Hepatocyte (in vitro differentiated cells): ENCODE measurements at regions not wholly inside any gene's neighbourhood (a gene's known extent, or its start where the extent isn't known, plus 50 kb on each side); places are given as distances from the start of the nearest gene placed in this dataset.
"Not testable (repeated sequence)": the region's sequence is repeated elsewhere in the genome, so short reads cannot be mapped to it uniquely, and the experiment has no call there.

Experiments used
- DNase-seq: peaks from one replicate; pipeline ENCODE4 v3.0.0-alpha.2; 2016; ENCODE audit warnings: low spot score
- H2AFZ ChIP-seq: fragments of 200-600 bp; sonication (generic); 2 replicates; pipeline ENCODE4 v1.6.0; 2016; ENCODE audit warnings: antibody characterized with exemption, mild to moderate bottlenecking
- H3K27ac ChIP-seq: fragments of 200-600 bp; sonication (generic); 2 replicates; pipeline ENCODE4 v1.5.1; 2016; ENCODE audit warnings: mild to moderate bottlenecking
- H3K27me3 ChIP-seq: fragments of 200-600 bp; sonication (generic); 2 replicates; pipeline ENCODE4 v1.6.1; 2016
- H3K36me3 ChIP-seq: fragments of 200-600 bp; sonication (generic); replicated peaks from 2 replicates; pipeline ENCODE4 v1.5.1; 2016; ENCODE audit warnings: low read depth; ENCODE audit not compliant: insufficient read depth
- H3K4me1 ChIP-seq: fragments of 200-600 bp; sonication (generic); 2 replicates; pipeline ENCODE4 v1.5.1; 2016; ENCODE audit warnings: mild to moderate bottlenecking, moderate library complexity; ENCODE audit not compliant: insufficient read depth
- H3K4me2 ChIP-seq: fragments of 200-600 bp; sonication (generic); 2 replicates; pipeline ENCODE4 v1.6.0; 2016
- H3K4me3 ChIP-seq: fragments of 200-600 bp; sonication (generic); 2 replicates; pipeline ENCODE4 v1.5.1; 2016; ENCODE audit warnings: mild to moderate bottlenecking
- H3K79me2 ChIP-seq: fragments of 200-600 bp; sonication (generic); 2 replicates; pipeline ENCODE4 v1.6.0; 2017; ENCODE audit warnings: mild to moderate bottlenecking
- H3K9me2 ChIP-seq: fragments of 200-600 bp; sonication (generic); replicated peaks from 2 replicates; pipeline ENCODE4 v1.6.0; 2017; ENCODE audit warnings: mild to moderate bottlenecking; ENCODE audit not compliant: insufficient read depth
- H3K9me3 ChIP-seq: fragments of 200-600 bp; sonication (generic); 2 replicates; pipeline ENCODE4 v1.5.1; 2016; ENCODE audit warnings: low read depth, mild to moderate bottlenecking
- H4K20me1 ChIP-seq: fragments of 200-600 bp; sonication (generic); 2 replicates; pipeline ENCODE4 v1.6.0; 2016; ENCODE audit warnings: mild to moderate bottlenecking; ENCODE audit not compliant: insufficient read depth, poor library complexity, severe bottlenecking
- EZH2 ChIP-seq: fragments of 200-600 bp; sonication (generic); IDR thresholded peaks from 2 replicates; pipeline ENCODE4 v1.6.1; 2016; ENCODE audit warnings: antibody characterized with exemption, mild to moderate bottlenecking, borderline replicate concordance
- EZH2phosphoT487 ChIP-seq: fragments of 200-600 bp; sonication (generic); IDR thresholded peaks from one replicate; pipeline ENCODE4 v1.6.1; 2018; ENCODE audit warnings: antibody characterized with exemption, mild to moderate bottlenecking, low read depth, moderate library complexity; ENCODE audit not compliant: unreplicated experiment, severe bottlenecking
- WGBS: methylation state at CpG from one replicate; pipeline ENCODE4 v1.1.6; 2016; ENCODE audit warnings: low lambda C conversion rate; ENCODE audit errors: missing lambda C conversion rate; 5-methylcytosine and 5-hydroxymethylcytosine counted together
- TF ChIP-seq, protein P1 (sequence below): fragments of 200-600 bp; sonication (generic); IDR thresholded peaks from 2 replicates; pipeline ENCODE4 v1.5.1; 2016; ENCODE audit warnings: antibody characterized with exemption, mild to moderate bottlenecking; ENCODE audit not compliant: poor library complexity

DNA sequence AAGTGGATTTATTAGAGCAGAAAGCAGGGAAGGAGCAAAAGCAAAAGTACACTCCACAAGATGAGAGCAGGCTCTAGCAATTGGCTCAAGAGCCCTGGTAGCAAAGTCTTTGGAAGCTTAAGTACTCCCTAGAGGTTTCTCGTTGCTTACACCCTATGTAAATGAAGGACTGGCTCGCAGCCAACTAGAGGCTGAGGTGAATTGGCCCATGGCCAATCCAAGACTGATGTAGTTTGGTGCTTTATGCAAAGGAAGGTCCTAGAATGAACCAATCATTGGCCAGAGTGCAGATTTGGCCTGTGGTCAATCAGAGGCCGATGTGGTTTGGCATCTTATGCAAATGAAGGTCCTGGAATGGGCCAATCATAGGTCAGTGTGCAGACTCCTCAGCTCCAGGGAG, 191.3 kb upstream of the ARID1B start:
- H3K4me1 ChIP-seq = no peaks in the 10 kb centered on the region
- H3K27ac ChIP-seq = no peak overlapping the region
- 83% methylated on average over 3 of the region's 3 CpGs for WGBS
- no peak overlapping the region for H3K4me3 ChIP-seq
- TF ChIP-seq EZH2 = no peak
- TF ChIP-seq EZH2phosphoT487 = no peak
- TF ChIP-seq, protein P1, sequence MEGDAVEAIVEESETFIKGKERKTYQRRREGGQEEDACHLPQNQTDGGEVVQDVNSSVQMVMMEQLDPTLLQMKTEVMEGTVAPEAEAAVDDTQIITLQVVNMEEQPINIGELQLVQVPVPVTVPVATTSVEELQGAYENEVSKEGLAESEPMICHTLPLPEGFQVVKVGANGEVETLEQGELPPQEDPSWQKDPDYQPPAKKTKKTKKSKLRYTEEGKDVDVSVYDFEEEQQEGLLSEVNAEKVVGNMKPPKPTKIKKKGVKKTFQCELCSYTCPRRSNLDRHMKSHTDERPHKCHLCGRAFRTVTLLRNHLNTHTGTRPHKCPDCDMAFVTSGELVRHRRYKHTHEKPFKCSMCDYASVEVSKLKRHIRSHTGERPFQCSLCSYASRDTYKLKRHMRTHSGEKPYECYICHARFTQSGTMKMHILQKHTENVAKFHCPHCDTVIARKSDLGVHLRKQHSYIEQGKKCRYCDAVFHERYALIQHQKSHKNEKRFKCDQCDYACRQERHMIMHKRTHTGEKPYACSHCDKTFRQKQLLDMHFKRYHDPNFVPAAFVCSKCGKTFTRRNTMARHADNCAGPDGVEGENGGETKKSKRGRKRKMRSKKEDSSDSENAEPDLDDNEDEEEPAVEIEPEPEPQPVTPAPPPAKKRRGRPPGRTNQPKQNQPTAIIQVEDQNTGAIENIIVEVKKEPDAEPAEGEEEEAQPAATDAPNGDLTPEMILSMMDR = no peak
- no peaks in the 10 kb centered on the region for H3K9me3 ChIP-seq
- H3K79me2 ChIP-seq = no peaks in the 10 kb centered on the region
- no peak overlapping the region for H2AFZ ChIP-seq
- DNase-seq = no peak
- no peaks in the 10 kb centered on the region for H3K36me3 ChIP-seq
- no peaks in the 10 kb centered on the region for H4K20me1 ChIP-seq
- H3K4me2 ChIP-seq = no peak overlapping the region
- H3K9me2 ChIP-seq = no peaks in the 10 kb centered on the region
- H3K27me3 ChIP-seq = no peaks in the 10 kb centered on the region

- not testable (repeated sequence) for H2AFZ ChIP-seq, H3K36me3 ChIP-seq, H3K4me1 ChIP-seq, H3K4me2 ChIP-seq, H3K9me3 ChIP-seq, H4K20me1 ChIP-seq, H3K9me2 ChIP-seq, H3K27ac ChIP-seq, H3K27me3 ChIP-seq, H3K79me2 ChIP-seq, DNase-seq, H3K4me3 ChIP-seq
- 45% methylated on average over 4 of the region's 4 CpGs for WGBS
Observed at GRCh38 chr6:156584121-156584520, 193.1 kb upstream of the ARID1B start.

DNA sequence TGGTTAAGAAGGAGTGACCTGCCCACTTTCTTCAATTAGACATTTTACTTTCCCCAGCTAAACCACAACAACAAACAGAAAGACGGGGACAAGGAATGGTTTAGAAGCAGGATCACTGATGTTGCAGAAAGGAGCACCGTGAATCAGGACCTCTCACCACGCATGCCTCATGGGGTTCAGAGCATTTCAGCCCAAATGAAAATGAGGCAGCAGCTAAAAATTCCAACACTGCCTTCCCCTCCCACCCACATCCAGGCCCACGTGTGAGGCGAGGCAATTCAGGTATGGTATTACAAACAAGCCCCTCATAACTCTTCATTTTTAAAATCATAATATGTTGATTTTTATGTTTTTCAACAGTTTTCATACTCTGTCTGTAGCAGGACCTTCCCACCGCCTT, 194.1 kb upstream of the ARID1B start:
- WGBS = 81% methylated on average over 6 of the region's 6 CpGs

DNA sequence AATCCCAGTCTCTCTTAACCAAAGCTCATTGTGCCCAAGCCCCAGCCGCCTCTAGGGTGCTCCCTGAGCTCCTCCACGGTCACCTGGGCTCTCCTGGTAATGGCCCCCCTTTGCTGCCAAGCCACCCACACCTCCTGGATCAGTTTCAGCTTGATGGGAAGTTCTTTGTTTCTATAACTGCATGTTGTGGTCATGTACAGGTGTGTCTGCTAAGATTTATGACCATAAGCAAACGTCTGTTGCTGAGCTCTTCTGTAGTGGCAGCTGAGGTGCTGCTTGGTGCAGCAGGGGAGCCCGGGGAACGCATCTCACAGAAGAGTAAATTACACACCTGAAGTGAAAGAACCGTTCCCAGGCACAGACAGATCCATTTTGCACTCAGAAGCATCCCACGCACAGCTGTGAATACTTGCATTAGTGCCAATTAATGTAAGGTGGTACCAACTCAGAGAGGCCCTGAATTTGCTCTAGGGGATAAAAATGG, 194.6 kb upstream of the ARID1B start:
- WGBS = 77% methylated on average over 7 of the region's 7 CpGs
- Histone ChIP-seq H3K27ac (no peak overlapping the region), H3K4me1 (no peaks in the 10 kb centered on the region)

More for the DNA sequence above, 194.1 kb upstream of the ARID1B start:
- Histone ChIP-seq H3K4me1 (no peaks in the 10 kb centered on the region), H3K9me3 (no peaks in the 10 kb centered on the region), H4K20me1 (no peaks in the 10 kb centered on the region), H3K27me3 (no peaks in the 10 kb centered on the region), H2AFZ (no peak overlapping the region), H3K27ac (no peak overlapping the region), H3K9me2 (no peaks in the 10 kb centered on the region), H3K36me3 (no peaks in the 10 kb centered on the region), H3K4me2 (no peak overlapping the region), H3K4me3 (no peak overlapping the region), H3K79me2 (no peaks in the 10 kb centered on the region)
- no peak for TF ChIP-seq EZH2phosphoT487
- TF ChIP-seq EZH2 = no peak
- TF ChIP-seq, protein P1 = no peak
- DNase-seq = no peak

More for the DNA sequence above, 194.6 kb upstream of the ARID1B start:
- H3K4me3 ChIP-seq = no peak overlapping the region
- no peaks in the 10 kb centered on the region for H3K27me3 ChIP-seq
- H3K9me3 ChIP-seq = peaks cover 5% of the 10 kb centered on the region
- no peaks in the 10 kb centered on the region for H3K79me2 ChIP-seq
- DNase-seq = no peak
- no peak overlapping the region for H2AFZ ChIP-seq
- no peak overlapping the region for H3K4me2 ChIP-seq
- no peaks in the 10 kb centered on the region for H3K9me2 ChIP-seq
- TF ChIP-seq, protein P1 = no peak
- TF ChIP-seq EZH2 (no peak), EZH2phosphoT487 (no peak)
- H4K20me1 ChIP-seq = no peaks in the 10 kb centered on the region
- H3K36me3 ChIP-seq = no peaks in the 10 kb centered on the region
